H1 (cell line): ENCODE measurements at regions not wholly inside any gene's neighbourhood (a gene's known extent, or its start where the extent isn't known, plus 50 kb on each side); places are given as distances from the start of the nearest gene placed in this dataset.

Experiments used
- CBX5 ChIP-seq: fragments of 300-800, 300-1000 bp; sonication (generic); IDR thresholded peaks from 2 replicates; pipeline ENCODE4 v1.7.1; 2016; ENCODE audit warnings: antibody characterized with exemption, low read length, low read depth
- KDM4A ChIP-seq: IDR thresholded peaks from one replicate; pipeline ENCODE4 v1.7.1; 2012; ENCODE audit warnings: low read depth, mild to moderate bottlenecking, moderate library complexity, low read length, inconsistent platforms; ENCODE audit not compliant: severe bottlenecking
- TF ChIP-seq, protein P1 (sequence below): IDR thresholded peaks from 2 replicates; pipeline ENCODE4 v1.6.1; 2012; ENCODE audit warnings: inconsistent platforms

DNA sequence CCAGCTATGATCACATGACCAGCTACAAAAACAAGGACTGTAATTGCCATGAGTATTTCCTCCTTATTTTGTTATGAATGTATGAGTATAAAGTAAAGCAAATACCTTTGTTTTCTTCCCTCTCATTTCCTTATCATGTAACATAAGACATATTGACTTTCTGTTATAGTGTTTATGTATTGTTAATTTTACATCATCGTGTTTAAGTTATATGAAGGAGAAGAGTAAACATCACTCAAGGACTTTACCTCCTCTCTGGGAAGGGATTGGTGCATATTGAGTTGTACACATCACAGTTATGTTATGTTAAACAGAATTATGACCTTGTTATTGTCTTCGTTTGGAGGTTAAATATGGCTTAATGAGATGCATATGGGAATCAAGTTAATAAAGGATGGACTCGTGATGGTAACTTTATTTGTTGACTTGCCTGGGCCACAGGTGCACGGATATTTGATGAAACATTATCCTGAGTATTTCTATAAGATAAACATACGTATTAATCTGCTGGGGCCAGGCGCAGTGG is 57.3 kb upstream of the CNKSR3 start (continued):
- no peak for TF ChIP-seq KDM4A
- no peak for TF ChIP-seq CBX5
- TF ChIP-seq, protein P1, sequence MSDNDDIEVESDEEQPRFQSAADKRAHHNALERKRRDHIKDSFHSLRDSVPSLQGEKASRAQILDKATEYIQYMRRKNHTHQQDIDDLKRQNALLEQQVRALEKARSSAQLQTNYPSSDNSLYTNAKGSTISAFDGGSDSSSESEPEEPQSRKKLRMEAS = no peak
